Thyroid gland (tissue), 4 donors: ENCODE measurements at regions not wholly inside any gene's neighbourhood (a gene's known extent, or its start where the extent isn't known, plus 50 kb on each side); places are given as distances from the start of the nearest gene placed in this dataset.

Source experiments
- CTCF ChIP-seq, 6 experiments: fragments of 200-600 bp in 3 of 6; fragments of 450-650 bp in 3 of 6; sonication (generic) in 3 of 6; IDR thresholded peaks; one replicate each; pipeline ENCODE4 v1.5.1; 2016 to 2019; ENCODE audit warnings: antibody characterized with exemption in 6 of 6, mild to moderate bottlenecking in 2 of 6, inconsistent platforms in 1 of 6, moderate library complexity in 1 of 6
- POLR2A ChIP-seq, 2 donors: fragments of 450-650 bp; IDR thresholded peaks; one replicate each; pipeline ENCODE4 v1.6.1; 2017; ENCODE audit warnings: antibody characterized with exemption in 2 of 2, mild to moderate bottlenecking in 2 of 2, moderate library complexity in 1 of 2

- TF ChIP-seq CTCF (IDR thresholded peaks at IDR 0.05) (no peak), POLR2A (IDR thresholded peaks at IDR 0.05) (no peak)
These were observed 297.2 kb downstream of the C7orf25 start for GRCh38 chr7:42614636-42615035.
